Right ventricle myocardium inferior (tissue), 1 donor: ENCODE measurements at regions not wholly inside any gene's neighbourhood (a gene's known extent, or its start where the extent isn't known, plus 50 kb on each side); places are given as distances from the start of the nearest gene placed in this dataset.

Source experiments
- ATAC-seq: fragments of 200-7000 bp; cut with Tn5 transposase; one replicate; pipeline ENCODE4 v1.9.1; 2020; ENCODE audit warnings: mild to moderate bottlenecking, moderate library complexity
- DNase-seq: peaks from one replicate; pipeline ENCODE4 v3.0.0; 2021; ENCODE audit errors: missing footprints
- intact Hi-C: fragments of 100-400 bp; cut with DNase I; formaldehyde crosslinking; loops from one replicate; pipeline ENCODE4 v1.11.0; 2022
- donor health status: DM: no; HTN: yes; CAD: no; lungs with severe emphysema.

DNA sequence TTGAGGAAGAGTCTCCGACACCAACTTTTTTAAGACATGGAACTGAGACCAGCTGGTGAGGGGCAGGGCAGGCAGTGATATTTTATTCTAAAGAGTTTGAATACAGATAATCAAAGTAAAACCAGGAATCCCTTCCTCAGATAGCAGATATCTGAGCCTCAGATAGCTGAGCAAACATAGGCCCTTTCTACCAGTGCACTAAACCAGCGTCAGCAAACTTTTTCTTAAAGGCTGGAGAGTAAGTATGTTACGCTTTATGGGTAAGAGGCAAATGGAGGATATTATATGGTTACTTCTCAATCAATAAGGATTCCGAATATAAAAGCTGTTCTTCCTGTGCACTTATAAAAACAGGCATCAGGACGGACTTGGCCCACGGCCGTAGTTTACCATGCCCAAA, 73.9 kb downstream of the WNT5A start:
- ATAC-seq = no peak
- intact Hi-C loops = no loop called here
- DNase-seq = no peak

DNA sequence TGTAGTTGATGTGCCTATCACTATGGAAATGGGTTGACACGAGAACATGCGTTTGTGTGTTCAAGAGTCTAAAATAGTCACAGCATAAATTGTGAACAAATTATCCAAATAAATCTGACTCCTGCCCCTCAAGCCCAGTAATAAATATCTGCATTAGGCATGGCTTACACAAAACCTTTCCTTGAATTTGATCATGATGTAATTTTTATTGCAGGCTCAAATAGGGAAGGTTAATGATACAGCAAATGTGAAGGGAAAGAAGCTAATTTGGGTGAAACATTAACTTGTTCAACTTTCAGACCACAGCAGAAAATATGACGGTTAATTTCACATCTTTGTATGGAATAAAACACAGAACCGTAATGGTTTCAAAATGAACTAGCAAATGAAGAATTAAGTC, 74.6 kb downstream of the WNT5A start:
- DNase-seq (no peak), ATAC-seq (no peak)
- intact Hi-C loops = no loop called here

DNA sequence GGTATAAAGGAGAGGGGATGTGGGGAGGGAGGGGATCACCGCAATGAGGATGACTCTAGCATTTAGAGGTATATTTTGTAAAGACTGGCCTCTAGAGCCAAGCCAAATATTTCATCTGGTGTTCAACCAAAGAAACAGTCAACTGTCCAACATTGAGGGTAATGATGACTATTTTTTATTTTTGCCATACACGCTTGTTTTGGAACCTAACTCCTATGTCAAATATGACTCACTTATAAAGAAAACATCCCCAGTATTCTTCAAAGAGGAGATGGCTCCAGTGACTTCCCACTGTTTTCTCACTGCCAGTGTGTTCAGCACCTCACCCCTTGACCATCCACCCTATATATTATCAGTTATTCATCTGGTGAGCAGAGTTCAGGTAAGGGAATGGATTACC, 77.3 kb downstream of the WNT5A start:
- intact Hi-C loops = no loop called here
- no peak for ATAC-seq

GRCh38 chr3:55408193-55408826, 78.8 kb downstream of the WNT5A start:
- DNase-seq (no peak), ATAC-seq (no peak)
- intact Hi-C loops = no loop called here

More for the DNA sequence above, 77.3 kb downstream of the WNT5A start:
- no peak for DNase-seq

DNA sequence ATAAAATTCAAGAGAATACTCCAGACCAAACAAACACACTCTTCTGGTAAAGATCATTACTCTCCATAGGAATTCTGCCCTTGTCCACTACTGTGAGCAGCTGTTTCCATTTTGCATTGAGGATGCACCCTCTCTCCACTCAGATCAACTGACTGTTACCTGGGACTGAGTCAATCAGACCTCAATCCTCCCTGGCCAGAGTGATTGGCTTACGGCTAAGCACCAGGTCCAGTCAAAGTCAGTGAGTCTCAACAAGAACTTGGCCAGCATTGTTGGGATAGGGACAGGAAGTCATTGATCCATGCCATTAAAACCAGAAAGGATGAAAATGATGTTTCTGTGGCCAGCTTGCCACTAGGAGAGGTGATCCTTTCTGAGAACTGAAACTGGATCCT, 79.7 kb downstream of the WNT5A start:
- intact Hi-C loops = no loop called here
- DNase-seq (no peak), ATAC-seq (no peak)

GRCh38 chr3:55406696-55407425, 80.2 kb downstream of the WNT5A start:
- no peak for DNase-seq
- no peak for ATAC-seq
- intact Hi-C loops = no loop called here

- ATAC-seq = no peak
Observed at GRCh38 chr3:55405436-55405835, 81.7 kb downstream of the WNT5A start.

DNA sequence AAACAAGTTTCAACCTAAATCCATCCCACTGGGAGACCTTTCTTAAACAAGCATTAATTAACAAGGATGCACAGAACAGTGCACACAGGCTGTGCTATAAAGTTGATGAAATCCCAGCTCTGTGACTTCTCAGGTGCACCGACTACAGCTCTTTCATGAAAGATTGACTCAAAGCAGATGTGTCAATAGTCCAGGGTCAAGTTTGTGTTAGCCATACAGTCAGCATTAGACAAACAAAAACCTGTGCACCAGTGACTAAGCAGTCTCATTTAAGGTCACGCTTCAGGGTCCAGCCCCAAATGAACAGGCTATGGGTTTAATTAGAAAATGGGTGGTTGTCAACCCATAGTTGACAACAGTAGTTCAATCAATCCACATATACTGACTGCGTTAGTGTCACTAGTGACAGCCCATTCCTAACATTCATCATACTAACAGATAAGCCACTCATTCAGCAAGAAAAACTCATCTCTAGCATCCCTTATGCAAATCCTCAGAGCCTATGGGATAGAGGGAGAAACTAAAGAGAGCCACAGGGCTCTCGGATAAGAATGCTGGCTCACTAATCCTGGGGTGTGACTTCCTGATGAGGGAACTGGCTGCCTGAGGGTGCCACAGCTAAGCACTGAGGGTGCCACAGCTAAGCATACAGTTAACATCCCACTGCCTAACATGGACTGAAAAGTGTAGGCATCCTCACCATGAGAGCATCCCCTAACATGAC, 84.1 kb downstream of the WNT5A start:
- ATAC-seq (no peak), DNase-seq (no peak)
- intact Hi-C loops = no loop called here

More at GRCh38 chr3:55405436-55405835, 81.7 kb downstream of the WNT5A start:
- DNase-seq = no peak
- intact Hi-C loops = no loop called here

DNA sequence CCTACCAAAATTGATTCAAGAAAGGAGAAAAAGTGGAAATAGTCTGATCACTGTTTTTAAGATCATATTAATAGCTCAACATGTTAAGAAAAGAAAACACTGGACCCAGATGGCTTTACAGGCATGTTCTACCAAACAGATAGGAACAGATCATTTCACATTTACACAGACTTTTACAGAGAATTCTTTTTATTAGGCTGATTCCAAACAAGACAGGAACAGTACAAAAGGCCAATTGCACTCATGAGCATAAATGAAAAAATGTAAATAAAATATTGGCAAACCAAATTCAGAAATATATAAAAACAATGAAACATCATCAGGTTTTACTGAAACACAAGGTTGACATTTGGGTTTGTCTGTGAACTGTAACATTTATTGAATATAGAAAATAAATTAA, 106.5 kb downstream of the WNT5A start:
- DNase-seq = no peak
- no peak for ATAC-seq
- intact Hi-C loops = no loop called here

DNA sequence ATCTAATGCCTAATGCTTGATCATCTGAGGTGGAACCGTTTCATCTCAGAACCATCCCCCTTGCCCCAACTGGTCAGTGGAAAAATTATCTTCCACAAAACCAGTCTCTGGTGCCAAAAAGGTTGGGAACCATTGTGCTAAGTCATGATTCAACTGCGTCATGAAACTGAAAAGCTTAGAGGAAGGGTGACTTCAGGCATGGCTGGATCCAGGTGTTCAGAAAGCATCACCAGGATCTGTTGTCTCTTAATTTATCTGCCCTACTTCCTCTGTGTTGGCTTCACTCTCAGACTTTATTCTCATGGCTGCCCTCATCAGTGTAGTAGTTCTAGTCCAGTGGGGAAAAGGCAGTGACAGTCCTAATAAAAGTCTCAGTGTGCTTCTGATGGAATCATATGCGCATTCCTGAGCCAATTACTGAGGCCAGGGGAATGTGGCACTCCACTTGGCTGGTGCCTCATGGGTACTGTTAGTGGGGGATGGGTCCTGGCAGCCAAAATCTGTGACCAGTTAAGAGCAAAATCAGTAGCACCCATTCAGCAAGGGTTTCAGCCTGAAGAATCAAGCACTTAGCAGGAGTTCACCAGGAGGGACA, 110.3 kb downstream of the WNT5A start:
- ATAC-seq = no peak
- intact Hi-C loops = no loop called here
- DNase-seq = no peak

DNA sequence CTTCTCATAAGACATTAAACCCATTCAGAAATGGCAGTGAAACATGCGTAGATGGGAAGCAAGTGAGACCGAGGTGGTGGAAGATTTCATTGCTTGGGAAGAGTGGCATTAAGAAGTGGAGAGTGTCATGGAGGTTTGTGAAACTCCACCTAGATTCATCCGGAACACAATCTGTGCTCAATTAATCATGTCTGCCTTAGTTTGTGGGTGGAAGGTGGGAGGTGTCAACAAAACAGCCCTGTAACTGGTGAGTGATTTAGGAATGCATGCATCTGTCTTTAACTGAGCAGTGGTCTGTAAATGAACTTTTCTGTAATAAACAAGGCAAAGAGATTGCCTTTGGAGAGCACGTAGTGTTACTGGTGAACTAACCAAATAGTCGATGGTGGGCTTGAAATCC, 113.7 kb downstream of the WNT5A start:
- intact Hi-C loops = no loop called here
- ATAC-seq (no peak), DNase-seq (no peak)

- ATAC-seq = no peak
Observed at GRCh38 chr3:55370272-55370671, 116.8 kb downstream of the WNT5A start.

GRCh38 chr3:55369141-55369847, 117.8 kb downstream of the WNT5A start:
- no peak for DNase-seq
- no peak for ATAC-seq
- intact Hi-C loops = no loop called here

More at GRCh38 chr3:55370272-55370671, 116.8 kb downstream of the WNT5A start:
- intact Hi-C loops = no loop called here
- no peak for DNase-seq

DNA sequence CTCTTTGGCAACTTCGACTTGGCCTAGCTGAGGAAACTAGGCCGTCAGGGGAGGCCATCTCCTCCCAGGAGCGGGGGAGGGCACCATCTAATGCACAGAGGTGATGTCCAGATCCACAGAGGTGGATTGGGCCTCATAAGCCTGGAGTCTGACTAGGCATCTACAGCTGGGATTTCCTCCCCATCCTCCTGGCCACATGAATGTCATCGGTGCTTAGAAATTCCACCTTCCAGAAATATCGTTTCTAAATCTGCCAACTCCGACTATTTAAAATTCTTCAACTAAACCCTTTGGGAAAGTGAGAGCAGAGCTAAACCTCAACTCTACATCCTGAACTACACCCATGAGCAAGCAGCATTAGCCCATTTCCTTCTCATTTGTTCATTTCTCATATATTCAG, 118.7 kb downstream of the WNT5A start:
- intact Hi-C loops = no loop called here
- DNase-seq (no peak), ATAC-seq (no peak)

DNA sequence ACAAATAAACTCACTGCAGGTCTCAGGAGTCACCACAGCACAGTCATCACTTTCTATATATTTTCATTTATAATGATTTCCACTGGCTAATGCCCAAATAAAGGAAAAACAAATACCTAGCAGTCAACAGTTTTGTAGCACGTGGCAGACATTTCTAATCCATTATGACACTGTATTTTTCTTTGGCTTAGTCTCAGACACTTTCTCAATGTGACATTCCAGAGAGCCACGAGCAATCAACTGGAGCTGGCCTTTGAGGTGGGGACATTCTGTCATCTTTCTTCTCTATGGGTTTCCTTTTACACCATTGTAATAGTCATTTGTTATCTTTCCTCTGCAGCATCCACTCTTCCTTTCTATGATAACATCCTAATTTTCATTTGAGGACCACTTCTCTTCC, 119.7 kb downstream of the WNT5A start:
- ATAC-seq = no peak
- intact Hi-C loops = no loop called here
- DNase-seq = no peak

DNA sequence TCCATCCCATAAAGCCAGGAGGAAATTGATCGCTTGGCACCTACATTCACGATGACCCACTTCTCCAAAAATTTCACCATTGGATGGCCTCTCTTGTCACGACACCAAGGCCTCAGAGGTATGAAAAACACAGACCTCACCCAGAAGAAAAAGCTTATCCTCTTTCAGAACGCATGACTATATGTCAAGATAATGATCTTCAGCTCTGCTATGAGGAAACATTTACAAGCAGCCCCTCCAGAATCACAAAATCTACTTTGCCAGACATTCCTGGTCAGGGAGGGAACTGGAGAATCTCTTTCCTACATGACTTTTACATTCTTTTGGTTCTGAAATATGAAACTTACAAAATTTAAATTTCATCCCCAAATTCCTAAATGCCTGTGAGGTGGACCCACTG, 122.7 kb downstream of the WNT5A start:
- intact Hi-C loops = no loop called here
- DNase-seq = no peak
- no peak for ATAC-seq

GRCh38 chr3:55362210-55362960, 124.7 kb downstream of the WNT5A start:
- ATAC-seq = no peak
- intact Hi-C loops = no loop called here
- no peak for DNase-seq

DNA sequence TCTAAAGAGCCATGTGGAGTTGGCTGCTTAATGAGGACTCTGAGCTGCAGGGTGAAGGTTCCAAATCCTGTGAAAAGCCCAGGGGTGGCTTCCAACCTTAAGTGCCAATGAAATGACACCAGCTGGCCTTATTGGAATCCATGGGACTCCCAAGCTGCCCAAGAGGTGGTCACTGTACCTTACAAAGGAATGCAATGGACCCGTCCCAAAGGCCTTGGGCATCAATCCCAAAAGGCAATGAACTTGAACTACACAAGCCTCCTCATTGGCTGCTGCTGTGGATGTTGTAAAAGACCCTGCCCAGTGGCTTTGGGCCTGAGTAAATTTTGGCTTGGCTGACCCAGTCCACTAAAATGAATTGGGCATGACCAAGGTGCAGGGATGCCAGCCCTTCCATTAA, 129.3 kb downstream of the WNT5A start:
- ATAC-seq = no peak
- intact Hi-C loops = no loop called here
- DNase-seq = no peak
